ENCODE measurements at regions not wholly inside any gene's neighbourhood (a gene's known extent, or its start where the extent isn't known, plus 50 kb on each side); places are given as distances from the start of the nearest gene placed in this dataset.
"Not testable (repeated sequence)": the region's sequence is repeated elsewhere in the genome, so short reads cannot be mapped to it uniquely, and the experiment has no call there.

- in situ Hi-C loops (cut with HindIII; ENCODE audit: low pct_unique_long_range_greater_than_20kb, low sequenced_read_pairs) = no loop called here
- no peak for DNase-seq (ENCODE audit: low read depth)
Observed at GRCh38 chr13:28576067-28576466, 81.1 kb upstream of the FLT1 start.

- DNase-seq (ENCODE audit: low read depth) = no peak
- in situ Hi-C loops (cut with HindIII; ENCODE audit: low pct_unique_long_range_greater_than_20kb, low sequenced_read_pairs) = no loop called here
Observed at GRCh38 chr13:28575200-28575599, 80.3 kb upstream of the FLT1 start.

GRCh38 chr13:28574617-28575142 is 79.8 kb upstream of the FLT1 start:
- in situ Hi-C loops (cut with HindIII; ENCODE audit: low pct_unique_long_range_greater_than_20kb, low sequenced_read_pairs) = no loop called here
- peak; percentile 59 for DNase-seq (ENCODE audit: low read depth)

- DNase-seq (ENCODE audit: low read depth) = no peak
- in situ Hi-C loops (cut with HindIII; ENCODE audit: low pct_unique_long_range_greater_than_20kb, low sequenced_read_pairs) = no loop called here
Observed at GRCh38 chr13:28573595-28574373, 78.9 kb upstream of the FLT1 start.

GRCh38 chr13:28572871-28573270 is 77.9 kb upstream of the FLT1 start:
- in situ Hi-C loops (cut with HindIII; ENCODE audit: low pct_unique_long_range_greater_than_20kb, low sequenced_read_pairs) = no loop called here
- no peak for DNase-seq (ENCODE audit: low read depth)

- in situ Hi-C loops (cut with HindIII; ENCODE audit: low pct_unique_long_range_greater_than_20kb, low sequenced_read_pairs) = not testable (repeated sequence)
Observed at GRCh38 chr13:28570356-28570755, 75.4 kb upstream of the FLT1 start.

GRCh38 chr13:28569886-28570285 is 75.0 kb upstream of the FLT1 start:
- in situ Hi-C loops (cut with HindIII; ENCODE audit: low pct_unique_long_range_greater_than_20kb, low sequenced_read_pairs) = no loop called here
- no peak for DNase-seq (ENCODE audit: low read depth)

More at GRCh38 chr13:28570356-28570755, 75.4 kb upstream of the FLT1 start:
- DNase-seq (ENCODE audit: low read depth) = not testable (repeated sequence)

- DNase-seq (ENCODE audit: low read depth) = no peak
- in situ Hi-C loops (cut with HindIII; ENCODE audit: low pct_unique_long_range_greater_than_20kb, low sequenced_read_pairs) = no loop called here
Observed at GRCh38 chr13:28568286-28568685, 73.4 kb upstream of the FLT1 start.

- DNase-seq (ENCODE audit: low read depth) = no peak
- in situ Hi-C loops (cut with HindIII; ENCODE audit: low pct_unique_long_range_greater_than_20kb, low sequenced_read_pairs) = no loop called here
Observed at GRCh38 chr13:28566891-28567290, 72.0 kb upstream of the FLT1 start.

- in situ Hi-C loops (cut with HindIII; ENCODE audit: low pct_unique_long_range_greater_than_20kb, low sequenced_read_pairs) = no loop called here
- no peak for DNase-seq (ENCODE audit: low read depth)
Observed at GRCh38 chr13:28566283-28566682, 71.4 kb upstream of the FLT1 start.

GRCh38 chr13:28564030-28564429 is 69.1 kb upstream of the FLT1 start:
- in situ Hi-C loops (cut with HindIII; ENCODE audit: low pct_unique_long_range_greater_than_20kb, low sequenced_read_pairs) = no loop called here
- no peak for DNase-seq (ENCODE audit: low read depth)

GRCh38 chr13:28563609-28564008 is 68.7 kb upstream of the FLT1 start:
- in situ Hi-C loops (cut with HindIII; ENCODE audit: low pct_unique_long_range_greater_than_20kb, low sequenced_read_pairs) = no loop called here
- DNase-seq (ENCODE audit: low read depth) = no peak

GRCh38 chr13:28560612-28561011 is 65.7 kb upstream of the FLT1 start:
- DNase-seq (ENCODE audit: low read depth) = no peak
- in situ Hi-C loops (cut with HindIII; ENCODE audit: low pct_unique_long_range_greater_than_20kb, low sequenced_read_pairs) = no loop called here

GRCh38 chr13:28559636-28560259 is 64.8 kb upstream of the FLT1 start:
- no peak for DNase-seq (ENCODE audit: low read depth)
- in situ Hi-C loops (cut with HindIII; ENCODE audit: low pct_unique_long_range_greater_than_20kb, low sequenced_read_pairs) = no loop called here

- DNase-seq (ENCODE audit: low read depth) = no peak
- in situ Hi-C loops (cut with HindIII; ENCODE audit: low pct_unique_long_range_greater_than_20kb, low sequenced_read_pairs) = no loop called here
Observed at GRCh38 chr13:28558567-28558966, 63.6 kb upstream of the FLT1 start.

GRCh38 chr13:28557725-28558520 is 63.0 kb upstream of the FLT1 start:
- in situ Hi-C loops (cut with HindIII; ENCODE audit: low pct_unique_long_range_greater_than_20kb, low sequenced_read_pairs) = no loop called here
- DNase-seq (ENCODE audit: low read depth) = no peak

- in situ Hi-C loops (cut with HindIII; ENCODE audit: low pct_unique_long_range_greater_than_20kb, low sequenced_read_pairs) = no loop called here
Observed at GRCh38 chr13:28555096-28555495, 60.2 kb upstream of the FLT1 start.

GRCh38 chr13:28553971-28554370 is 59.0 kb upstream of the FLT1 start:
- in situ Hi-C loops (cut with HindIII; ENCODE audit: low pct_unique_long_range_greater_than_20kb, low sequenced_read_pairs) = no loop called here
- DNase-seq (ENCODE audit: low read depth) = no peak

More at GRCh38 chr13:28555096-28555495, 60.2 kb upstream of the FLT1 start:
- DNase-seq (ENCODE audit: low read depth) = no peak

GRCh38 chr13:28552288-28552687 is 57.4 kb upstream of the FLT1 start:
- in situ Hi-C loops (cut with HindIII; ENCODE audit: low pct_unique_long_range_greater_than_20kb, low sequenced_read_pairs) = no loop called here
- no peak for DNase-seq (ENCODE audit: low read depth)
